Heart left ventricle (tissue), 13 donors: ENCODE measurements at regions not wholly inside any gene's neighbourhood (a gene's known extent, or its start where the extent isn't known, plus 50 kb on each side); places are given as distances from the start of the nearest gene placed in this dataset.

Experiments used
- CTCF ChIP-seq, 12 donors: fragments of 200-600 bp; sonication (generic) in 4 of 12; IDR thresholded peaks; one replicate each; pipeline versions ENCODE4 v1.5.0 to v1.8.0; 2018 to 2022; ENCODE audit warnings: antibody characterized with exemption in 12 of 12, mild to moderate bottlenecking in 5 of 12
- POLR2A ChIP-seq, 2 donors: fragments of 450-650 bp; IDR thresholded peaks; one replicate each; pipeline ENCODE4 v1.6.1; 2017; ENCODE audit warnings: antibody characterized with exemption in 2 of 2, mild to moderate bottlenecking in 2 of 2, moderate library complexity in 2 of 2
- donor health status: ischemic (EF 13 %, LVEDD 7.1; RV severe dilation, severe dysfunction).
- donor health status: DM: no; HTN: yes; CAD: no.
- donor health status: DM: no; HTN: no; CAD: no.
- donor health status: ischemic (EF 25% LVEDD 6.9; RV normal size, moderate dysfunction).
- donor health status: ischemic (EF 25% LVEDD 5.7; RV mildly dilated, moderate dysfunction).
- donor health status: ischemic (EF 35%, LVEDD 5.7; RV mildly dilated, moderate dysfunction).
- donor health status: nonischemic (EF 11% LVEDD 7.7; RV severe dilation, severe dysfunction).
- donor health status: DM: yes; HTN: yes; CAD: no.
- donor health status: PGD.
- donor health status: ischemic (EF 29% LVEDD 5.4; RV normal size, mild dysfunction).
- donor health status: nonischemic (EF 23%, LVEDD 6.1; RV moderate dilation, normal function).

- TF ChIP-seq POLR2A (IDR thresholded peaks at IDR 0.05) (no peak), CTCF (IDR thresholded peaks at IDR 0.05) (no peak)
Observed at GRCh38 chr5:73390972-73391371, 57.6 kb downstream of the FOXD1 start.
